ENCODE measurements at regions not wholly inside any gene's neighbourhood (a gene's known extent, or its start where the extent isn't known, plus 50 kb on each side); places are given as distances from the start of the nearest gene placed in this dataset.
A peak's percentile ranks its signal among the peaks of the same experiment; 100 is the strongest.

GRCh38 chr1:55416164-55416842, 201.1 kb upstream of the USP24 start:
- DNase-seq = no peak

GRCh38 chr1:55413286-55413685, 198.1 kb upstream of the USP24 start:
- DNase-seq = no peak

DNA sequence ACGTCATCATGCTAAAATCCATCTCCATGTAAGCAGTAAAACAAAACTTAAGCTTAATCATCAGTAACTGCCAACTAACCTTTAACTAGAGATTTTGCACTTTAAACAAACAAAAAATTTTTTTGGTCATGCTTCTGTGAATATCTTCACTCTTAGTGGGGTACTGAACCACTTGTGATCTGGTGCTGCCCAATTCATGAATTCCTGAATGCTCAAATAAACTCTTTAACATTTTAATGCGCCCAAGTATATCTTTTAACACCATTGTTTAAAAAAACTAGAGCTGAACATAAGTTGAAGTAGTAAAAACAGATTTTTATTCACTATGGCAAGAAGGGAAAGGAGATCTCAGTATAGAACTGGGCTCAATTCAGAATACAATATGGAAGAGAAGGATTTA, 196.9 kb upstream of the USP24 start:
- no peak for DNase-seq

- no peak for DNase-seq
Measured at GRCh38 chr1:55402671-55403464, 187.7 kb upstream of the USP24 start.

DNA sequence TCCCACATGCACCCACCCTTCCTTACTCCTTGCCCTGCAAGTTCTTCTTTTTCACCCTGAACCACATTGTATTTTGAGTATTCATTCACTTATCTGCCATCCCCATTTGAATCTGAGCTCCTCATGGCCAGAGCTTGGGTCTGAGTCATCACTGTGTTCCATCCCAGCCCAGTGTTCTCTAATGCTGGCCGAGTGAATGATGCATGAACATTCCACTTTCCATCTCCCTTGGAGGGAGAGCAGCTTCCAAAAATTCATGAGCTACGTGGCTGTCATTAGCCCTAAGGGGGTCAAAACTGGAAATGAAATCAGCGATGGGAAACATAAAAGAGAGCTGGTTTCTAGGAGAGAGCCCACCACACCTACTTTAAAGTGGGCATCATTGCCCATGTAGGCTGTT, 187.0 kb upstream of the USP24 start:
- no peak for DNase-seq

DNA sequence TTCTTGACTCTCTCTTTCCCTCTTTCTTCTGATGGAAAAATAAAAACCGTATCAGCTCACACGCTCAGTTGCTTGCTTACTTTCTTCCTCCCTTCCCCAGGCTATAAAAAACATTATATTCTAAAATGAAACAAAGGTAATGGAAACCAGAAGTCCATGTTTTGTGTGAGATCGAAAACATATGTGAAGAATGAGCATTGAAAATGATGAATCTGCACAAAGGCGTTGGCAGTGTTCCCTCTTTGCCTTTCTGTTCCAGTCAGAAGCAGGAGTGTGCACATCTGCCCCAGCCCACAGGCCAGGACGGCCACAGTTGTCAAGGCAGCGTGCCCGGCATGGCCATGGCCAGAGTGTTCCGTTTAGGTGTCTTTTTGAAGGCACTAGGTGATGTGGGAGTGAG, 185.3 kb upstream of the USP24 start:
- no peak for DNase-seq

DNA sequence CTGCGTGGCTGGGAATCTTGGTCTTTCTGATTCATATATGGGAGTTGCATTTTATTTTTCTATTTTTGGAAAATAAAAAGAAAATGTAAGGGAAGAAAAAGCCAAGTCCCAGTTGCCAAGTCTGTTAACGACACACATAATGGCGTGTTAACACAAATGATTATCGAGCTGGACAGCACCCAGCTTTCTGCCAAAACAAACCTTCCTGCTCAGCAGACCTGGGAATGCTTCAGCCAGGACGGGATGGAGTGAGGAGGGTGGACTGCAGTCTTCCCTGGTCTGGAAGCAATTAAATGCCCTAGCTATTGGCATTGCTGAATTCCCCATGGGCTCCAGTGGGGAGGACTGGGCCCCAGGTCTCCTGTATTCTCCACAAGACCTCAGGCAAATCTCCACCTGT, 184.2 kb upstream of the USP24 start:
- no peak for DNase-seq

GRCh38 chr1:55396381-55396891, 181.3 kb upstream of the USP24 start:
- no peak for DNase-seq

DNA sequence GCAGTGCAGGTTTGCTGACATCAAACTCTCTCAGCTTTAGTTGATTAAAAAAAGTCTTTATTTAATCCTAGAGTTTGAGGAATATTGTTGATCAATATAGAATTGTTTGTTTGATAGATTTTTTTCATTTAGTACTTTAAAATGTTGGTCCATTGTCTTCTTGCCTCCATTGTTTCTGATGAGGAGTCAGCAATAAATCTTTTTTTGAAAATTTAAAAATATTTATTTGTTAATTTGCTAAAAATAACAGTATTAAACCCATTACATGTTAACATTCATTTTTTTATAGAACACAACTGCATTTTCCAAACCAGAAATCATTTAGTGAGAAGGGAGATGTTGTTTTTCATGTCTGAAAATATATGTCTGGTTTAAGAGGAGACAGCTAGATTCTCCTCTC, 173.8 kb upstream of the USP24 start:
- no peak for DNase-seq

DNA sequence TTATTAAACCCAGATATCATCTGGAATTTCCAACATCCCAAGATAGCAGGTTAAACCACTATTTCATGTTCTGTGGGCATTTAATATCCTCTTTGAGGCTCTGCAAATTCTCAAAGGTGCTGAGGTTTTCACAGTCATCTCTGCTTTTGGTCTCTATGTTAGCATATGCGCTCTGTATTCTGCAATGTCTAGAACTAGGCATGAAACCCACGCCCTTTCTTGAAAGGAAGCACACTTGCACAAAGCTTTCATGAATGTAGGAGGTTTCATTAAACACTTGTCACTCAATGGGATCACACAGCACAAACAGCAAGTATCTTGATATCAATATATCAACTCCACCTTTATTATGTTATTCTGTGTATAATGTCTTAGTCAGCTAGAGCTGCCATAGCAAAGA, 172.0 kb upstream of the USP24 start:
- no peak for DNase-seq

- no peak for DNase-seq
Measured at GRCh38 chr1:55386456-55386855, 171.3 kb upstream of the USP24 start.

DNA sequence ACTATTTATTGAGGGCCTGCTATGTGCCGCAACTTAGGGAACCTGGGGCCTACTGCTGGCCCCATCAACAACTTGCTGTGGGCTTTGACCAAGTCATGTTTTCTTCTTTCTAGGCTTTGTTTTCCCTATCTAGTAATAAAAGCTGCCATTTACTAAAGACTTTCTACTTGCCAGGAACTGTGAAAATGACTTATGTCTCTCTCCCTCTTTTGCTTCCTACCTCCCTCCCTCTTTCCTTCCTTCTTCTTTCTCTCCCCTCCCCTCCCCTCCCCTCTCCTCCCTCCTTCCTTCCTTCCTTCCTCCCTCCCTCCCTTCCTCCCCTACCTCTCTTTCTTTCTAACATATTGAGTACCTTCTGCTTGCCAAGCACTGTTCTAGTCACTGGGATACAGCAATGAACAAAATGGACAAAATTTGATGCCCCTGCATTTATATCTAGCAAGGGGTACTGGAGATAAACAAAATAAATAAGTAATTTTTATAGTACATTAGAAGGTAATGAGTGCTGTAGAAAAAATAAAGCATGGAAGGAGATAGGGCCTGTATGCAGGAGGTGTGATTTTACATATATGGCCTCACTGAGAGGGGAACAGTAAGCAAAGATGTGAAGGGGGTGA, 170.3 kb upstream of the USP24 start:
- DNase-seq = no peak

DNA sequence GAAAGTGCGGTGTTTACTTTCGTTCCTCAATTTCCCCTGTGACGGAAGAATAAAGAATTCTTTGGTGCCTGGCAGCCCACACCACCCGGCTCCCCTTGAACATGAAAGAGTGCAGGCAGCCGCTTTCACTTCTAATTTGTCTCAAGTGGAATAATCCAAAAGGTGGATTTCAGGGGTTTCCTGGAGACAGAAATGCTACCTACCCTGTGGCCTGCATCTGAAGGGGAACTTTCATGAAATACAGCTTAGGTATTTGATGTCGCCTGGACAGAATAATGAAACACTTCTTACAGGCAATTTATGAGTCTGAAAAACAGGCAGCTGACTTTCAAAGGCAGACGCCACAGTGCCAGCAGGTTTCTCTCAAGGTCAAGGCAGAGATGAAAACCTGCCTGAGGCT, 169.5 kb upstream of the USP24 start:
- no peak for DNase-seq

DNA sequence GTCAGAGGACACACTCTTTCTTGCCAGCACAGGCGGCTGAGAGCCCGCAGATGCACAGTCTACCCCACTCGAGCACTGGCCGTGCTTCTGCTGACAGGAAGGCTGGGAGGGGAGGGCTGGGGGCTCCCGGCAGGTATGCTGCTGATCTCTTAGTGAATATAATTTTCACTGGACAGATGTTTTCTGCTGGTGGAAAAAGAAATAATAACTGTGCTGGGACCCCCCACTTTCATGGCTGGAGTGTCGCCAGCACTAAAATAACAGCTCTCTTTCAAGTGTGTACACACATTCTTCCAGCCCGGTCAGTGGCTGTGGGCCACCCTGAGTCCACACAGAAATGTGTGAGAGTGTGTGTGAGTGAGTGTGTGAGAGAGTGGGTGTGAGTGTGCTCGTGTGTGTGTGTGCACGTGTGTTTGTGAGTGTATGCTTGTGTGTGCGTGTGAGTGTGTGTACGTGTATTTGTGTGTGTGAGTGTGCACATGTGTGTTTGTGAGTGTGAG, 167.7 kb upstream of the USP24 start:
- DNase-seq = no peak

DNA sequence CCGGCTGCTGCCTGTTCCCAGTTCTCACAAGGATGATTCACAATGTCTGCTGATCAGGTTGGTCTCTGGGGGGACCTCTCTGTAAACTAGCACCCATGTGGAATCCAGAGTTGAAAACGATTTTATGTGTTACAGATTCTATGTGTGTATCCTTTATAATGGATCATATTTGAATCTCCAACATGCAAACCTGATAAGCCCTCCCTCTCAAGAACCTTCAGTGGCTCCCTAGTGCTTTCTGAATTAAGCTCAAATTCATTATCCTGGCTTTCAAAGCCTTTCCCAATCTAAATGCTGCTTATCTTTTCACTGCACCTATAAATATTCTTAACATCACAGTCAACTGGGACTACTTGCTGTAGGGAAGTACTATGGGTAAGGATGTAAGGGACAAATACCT, 166.8 kb upstream of the USP24 start:
- no peak for DNase-seq

DNA sequence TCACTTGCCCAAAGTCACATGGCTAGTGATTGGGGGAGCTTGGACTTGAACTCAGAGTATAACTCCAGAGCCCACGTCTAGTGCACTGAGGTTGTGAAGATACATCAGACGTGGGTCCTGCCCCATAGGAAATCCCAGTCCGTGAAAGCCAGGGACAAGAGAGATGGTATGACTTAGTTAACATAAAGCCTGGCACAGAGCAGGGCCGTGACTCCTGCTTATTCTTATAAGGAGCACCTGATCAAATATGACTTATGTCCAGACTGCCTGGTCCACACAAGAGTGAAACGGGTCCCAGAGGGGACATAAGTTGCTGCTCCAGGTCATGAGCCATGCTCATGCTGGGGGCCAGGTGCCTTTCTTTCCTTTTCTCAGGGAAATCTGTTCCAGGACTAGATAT, 166.3 kb upstream of the USP24 start:
- no peak for DNase-seq

DNA sequence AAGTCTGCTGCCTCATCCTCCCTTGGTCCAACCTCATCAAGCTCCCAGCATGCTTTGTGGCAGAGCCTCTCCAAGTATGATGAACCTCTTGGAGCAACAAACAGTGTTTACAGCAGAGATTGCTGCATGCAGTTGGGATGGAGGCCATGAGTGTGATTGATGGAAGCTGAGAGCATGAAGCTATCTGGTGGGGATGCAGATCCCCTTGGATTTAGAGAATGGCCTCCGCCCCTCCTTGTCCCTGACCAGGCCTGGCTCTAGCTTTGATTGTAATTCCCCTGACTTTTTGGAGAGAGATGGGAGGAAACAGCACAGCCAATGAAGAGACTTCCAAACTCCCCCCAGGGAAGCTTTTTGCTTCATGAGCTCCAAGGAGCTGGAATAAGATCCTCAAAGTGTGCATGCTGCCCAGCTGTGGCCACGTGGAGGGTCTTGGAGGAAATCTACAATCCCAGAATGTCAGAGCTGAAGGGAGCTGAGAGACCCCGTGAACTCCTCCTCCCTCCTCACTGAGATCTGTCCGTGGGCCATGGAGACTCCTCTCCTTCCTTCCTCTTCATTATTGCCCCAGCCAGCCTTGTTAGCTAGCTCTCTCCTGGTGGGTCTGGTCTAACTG, 165.3 kb upstream of the USP24 start:
- DNase-seq = no peak

GRCh38 chr1:55378582-55378981, 163.4 kb upstream of the USP24 start:
- DNase-seq = peak; percentile 34 to 48

DNA sequence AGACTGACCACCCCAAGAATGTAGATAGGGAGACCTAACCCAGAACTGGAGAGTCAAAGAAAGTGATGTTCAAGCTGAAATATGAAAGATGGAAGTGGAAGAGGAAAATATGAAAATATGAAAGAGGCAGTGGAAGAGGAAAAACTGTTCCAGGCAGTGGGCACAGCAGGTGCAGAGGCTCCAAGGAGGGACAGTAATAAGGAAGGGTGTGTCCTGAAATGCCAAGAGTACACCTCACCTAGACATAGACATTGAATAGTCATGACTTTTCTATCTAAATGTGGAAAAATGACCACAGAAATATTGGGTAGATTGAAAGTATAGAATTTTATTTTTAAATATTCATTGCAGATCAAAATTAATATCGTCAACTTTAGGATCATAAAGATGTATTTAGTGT, 161.7 kb upstream of the USP24 start:
- no peak for DNase-seq

- DNase-seq = peak; percentile 9 to 37
Measured at GRCh38 chr1:55375617-55376258, 160.6 kb upstream of the USP24 start.

DNA sequence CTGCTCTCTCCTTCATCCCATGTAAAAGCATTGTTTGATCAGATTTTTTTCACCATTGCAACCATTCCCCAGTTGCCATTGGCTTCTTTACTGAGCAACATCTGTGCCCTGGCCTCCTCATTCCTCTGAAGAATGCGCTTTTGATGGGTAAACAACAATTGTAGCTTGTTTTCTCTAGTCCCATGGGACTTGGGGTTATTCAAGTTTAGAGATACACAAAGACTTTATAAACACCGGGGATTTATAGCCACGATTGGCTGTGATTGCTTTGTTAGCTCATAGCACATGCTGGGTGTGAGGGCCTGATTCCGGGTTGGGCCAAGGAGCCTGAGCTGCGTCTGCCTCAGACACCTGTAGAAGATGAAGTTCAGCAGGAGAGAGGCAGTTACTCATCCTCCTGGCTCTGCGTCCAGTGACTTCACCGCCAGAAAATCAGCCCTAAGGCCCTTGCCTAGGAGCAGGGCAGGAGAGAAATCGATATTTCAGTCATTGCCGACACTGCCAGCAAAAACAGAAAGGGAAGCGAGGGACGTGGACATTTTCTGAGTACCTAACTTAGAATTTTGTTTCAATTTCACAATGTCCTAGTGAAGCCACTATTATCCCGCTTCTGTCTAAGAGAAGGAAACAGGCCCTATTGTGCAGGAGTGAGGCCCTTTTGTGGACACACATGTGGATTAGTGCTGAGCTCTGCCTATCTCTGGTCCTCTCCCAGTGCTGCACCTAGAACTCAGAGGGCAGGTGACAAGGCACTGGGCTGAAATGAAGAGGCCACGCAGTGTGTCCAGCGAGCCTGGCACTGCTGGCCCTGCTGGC, 159.8 kb upstream of the USP24 start:
- DNase-seq = no peak

GRCh38 chr1:55374216-55374615, 159.1 kb upstream of the USP24 start:
- DNase-seq = no peak
